Thyroid gland (tissue), 4 donors: ENCODE measurements at regions not wholly inside any gene's neighbourhood (a gene's known extent, or its start where the extent isn't known, plus 50 kb on each side); places are given as distances from the start of the nearest gene placed in this dataset.

Experiments
- CTCF ChIP-seq, 6 experiments: fragments of 200-600 bp in 3 of 6; fragments of 450-650 bp in 3 of 6; sonication (generic) in 3 of 6; IDR thresholded peaks; one replicate each; pipeline ENCODE4 v1.5.1; 2016 to 2019; ENCODE audit warnings: antibody characterized with exemption in 6 of 6, mild to moderate bottlenecking in 2 of 6, inconsistent platforms in 1 of 6, moderate library complexity in 1 of 6
- POLR2A ChIP-seq, 2 donors: fragments of 450-650 bp; IDR thresholded peaks; one replicate each; pipeline ENCODE4 v1.6.1; 2017; ENCODE audit warnings: antibody characterized with exemption in 2 of 2, mild to moderate bottlenecking in 2 of 2, moderate library complexity in 1 of 2

GRCh38 chr11:112612250-112612849 lies 348.9 kb upstream of the NCAM1 start:
- TF ChIP-seq CTCF (IDR thresholded peaks at IDR 0.05) (no peak), POLR2A (IDR thresholded peaks at IDR 0.05) (no peak)
